Islet precursor cell (in vitro differentiated cells): ENCODE measurements at regions not wholly inside any gene's neighbourhood (a gene's known extent, or its start where the extent isn't known, plus 50 kb on each side); places are given as distances from the start of the nearest gene placed in this dataset.

Source experiments
- DNase-seq: peaks from one replicate; pipeline ENCODE4 v3.0.0-alpha.2; 2018

- DNase-seq = no peak
These were observed 371.9 kb downstream of the BMPER start for GRCh38 chr7:34277016-34277802.

GRCh38 chr7:34277803-34278199 is 372.5 kb downstream of the BMPER start:
- DNase-seq = no peak

DNA sequence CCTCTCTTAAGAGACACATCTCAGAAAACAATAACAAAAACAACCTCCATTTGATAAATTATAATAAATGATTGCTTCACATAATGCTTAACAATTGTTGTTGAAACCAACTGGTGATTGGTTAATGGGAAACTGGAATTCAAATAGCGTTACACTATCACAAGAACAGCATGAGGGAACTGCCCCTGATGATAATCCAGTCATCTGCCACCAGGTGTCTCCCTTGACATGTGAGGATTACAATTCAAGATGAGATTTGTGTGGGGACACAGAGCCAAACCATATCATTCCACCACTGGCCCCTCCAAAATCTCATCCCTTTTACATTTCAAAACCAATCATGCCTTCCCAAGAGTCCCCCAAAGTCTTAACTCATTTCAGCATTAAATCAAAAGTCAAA is 375.9 kb downstream of the BMPER start:
- no peak for DNase-seq

DNA sequence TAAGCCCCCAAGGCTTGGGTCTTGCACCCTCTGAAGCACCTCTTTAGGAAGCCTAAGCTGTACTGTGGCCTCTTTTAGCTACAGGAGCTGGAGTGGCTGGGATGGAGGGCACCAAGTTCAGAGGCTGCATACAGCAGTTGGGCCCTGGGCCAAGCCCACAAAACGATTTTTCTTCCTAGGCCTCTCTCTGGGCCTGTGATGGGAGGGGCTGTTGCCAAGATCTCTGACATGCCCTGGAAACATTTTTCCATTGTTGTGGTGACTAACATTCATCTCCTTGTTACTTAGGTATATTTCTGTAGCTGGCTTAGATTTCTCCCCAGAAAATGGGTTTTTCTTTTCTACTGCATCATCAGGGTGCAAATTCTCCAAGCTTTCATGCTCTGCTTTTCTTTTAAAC is 375.7 kb upstream of the NPSR1 start:
- no peak for DNase-seq

- no peak for DNase-seq
These were observed 361.4 kb upstream of the NPSR1 start for GRCh38 chr7:34296663-34297062.

DNA sequence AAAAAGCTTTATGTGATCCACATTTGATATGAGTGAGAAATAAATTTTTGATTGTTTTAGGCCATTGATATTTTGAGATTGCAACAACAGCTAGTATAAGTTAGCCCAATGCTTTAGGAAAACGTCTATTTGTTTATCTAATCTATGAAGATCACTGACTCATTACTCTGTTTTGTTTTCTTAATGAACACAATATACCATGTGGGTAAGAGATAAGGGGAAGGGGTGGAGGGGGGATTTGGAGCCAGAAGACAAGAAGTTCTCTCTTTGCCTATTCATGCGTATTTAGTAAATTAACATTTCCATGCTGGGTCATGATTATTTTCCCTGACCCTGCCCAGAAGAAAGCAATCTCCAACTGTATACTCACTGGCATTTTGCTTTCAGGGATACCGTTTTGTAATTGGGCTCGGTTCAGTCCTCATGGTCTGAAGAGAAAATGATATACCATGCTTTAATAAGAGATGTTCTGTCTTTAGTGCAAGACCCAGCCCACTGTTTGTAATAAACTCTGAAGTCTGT is 359.5 kb upstream of the NPSR1 start:
- DNase-seq = no peak

DNA sequence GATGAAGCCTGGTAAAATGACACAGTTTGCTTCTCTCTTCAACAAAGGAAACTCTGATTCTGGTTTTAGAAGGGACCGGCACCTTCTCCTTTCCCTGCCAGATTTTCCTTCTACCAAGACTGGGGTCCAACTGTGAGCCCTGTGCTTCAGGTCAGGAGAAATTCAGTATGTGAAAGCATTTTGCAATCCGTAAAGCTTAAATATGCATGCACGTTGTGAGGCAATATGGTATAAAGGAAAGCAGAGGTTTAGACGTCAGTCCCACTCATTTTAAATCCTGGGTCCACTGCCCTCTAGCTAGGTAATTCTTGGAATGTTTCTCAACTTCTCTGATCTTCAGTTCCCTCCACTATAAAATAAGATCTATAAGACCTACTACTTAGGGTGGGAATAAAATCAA is 359.0 kb upstream of the NPSR1 start:
- no peak for DNase-seq

GRCh38 chr7:34307540-34307939 is 350.5 kb upstream of the NPSR1 start:
- DNase-seq = no peak

- no peak for DNase-seq
These were observed 349.4 kb upstream of the NPSR1 start for GRCh38 chr7:34308595-34308994.

DNA sequence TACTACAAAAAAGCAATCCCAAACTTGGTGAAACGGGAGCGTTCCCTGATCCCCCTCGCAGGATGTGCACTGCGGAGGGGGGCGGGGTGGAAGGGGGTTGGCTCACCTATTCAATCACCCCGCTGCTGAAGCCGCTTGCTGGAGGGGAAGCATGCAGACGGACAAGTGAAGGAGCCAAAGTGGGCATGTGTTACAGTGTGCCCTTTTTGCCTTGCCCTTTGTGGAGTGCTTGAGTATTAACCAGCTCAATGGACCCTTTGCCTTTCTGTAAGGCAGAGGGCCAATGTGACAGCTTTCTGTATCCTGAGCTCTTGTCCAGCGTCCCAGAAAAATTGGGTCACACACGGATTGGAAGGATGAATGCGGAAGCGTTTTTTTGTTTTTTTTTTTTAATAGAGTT is 348.9 kb upstream of the NPSR1 start:
- no peak for DNase-seq

GRCh38 chr7:34309584-34309983 is 348.4 kb upstream of the NPSR1 start:
- no peak for DNase-seq

DNA sequence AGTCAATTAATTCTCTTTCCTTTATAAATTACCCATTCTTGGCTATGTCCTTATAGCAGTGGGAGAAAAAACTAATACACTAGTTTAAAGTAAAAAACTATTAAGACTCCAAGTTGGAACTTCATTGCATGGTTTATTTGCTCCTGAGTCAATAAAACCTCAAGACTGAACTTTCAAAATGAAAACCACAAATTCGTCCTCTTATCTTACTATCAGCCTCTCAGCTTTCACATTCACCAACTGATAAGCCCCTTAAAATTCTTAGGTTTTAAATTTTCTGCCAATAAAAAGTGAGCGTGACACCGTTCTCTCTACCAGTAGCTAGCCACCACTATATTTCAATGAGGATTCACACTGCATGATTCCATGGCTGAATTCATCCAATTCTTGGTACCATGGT is 346.4 kb upstream of the NPSR1 start:
- no peak for DNase-seq

GRCh38 chr7:34312624-34313023 is 345.4 kb upstream of the NPSR1 start:
- DNase-seq = no peak

GRCh38 chr7:34313289-34313688 is 344.7 kb upstream of the NPSR1 start:
- DNase-seq = no peak

GRCh38 chr7:34315032-34315431 is 343.0 kb upstream of the NPSR1 start:
- DNase-seq = no peak

GRCh38 chr7:34317039-34317438 is 341.0 kb upstream of the NPSR1 start:
- DNase-seq = no peak

DNA sequence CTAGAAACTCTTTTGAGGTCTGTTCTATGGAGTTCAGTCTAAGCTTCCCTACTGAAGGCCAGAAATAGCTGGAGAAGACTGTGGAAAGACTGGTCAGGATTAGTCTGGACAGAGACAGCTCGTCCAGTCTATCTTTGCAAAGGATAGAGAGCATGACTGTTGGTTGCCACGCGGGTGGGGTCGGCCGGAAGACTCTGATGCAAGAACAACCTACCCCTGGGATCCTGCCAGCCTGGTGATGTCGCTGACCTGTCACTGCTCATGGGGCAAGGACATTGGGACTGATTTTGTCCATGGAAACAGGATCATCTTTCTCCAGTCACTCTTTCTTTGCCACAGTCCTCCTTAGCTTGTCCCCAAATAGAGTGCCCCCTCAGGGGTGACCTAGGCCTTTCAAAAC is 337.6 kb upstream of the NPSR1 start:
- peak; percentile 56 for DNase-seq

DNA sequence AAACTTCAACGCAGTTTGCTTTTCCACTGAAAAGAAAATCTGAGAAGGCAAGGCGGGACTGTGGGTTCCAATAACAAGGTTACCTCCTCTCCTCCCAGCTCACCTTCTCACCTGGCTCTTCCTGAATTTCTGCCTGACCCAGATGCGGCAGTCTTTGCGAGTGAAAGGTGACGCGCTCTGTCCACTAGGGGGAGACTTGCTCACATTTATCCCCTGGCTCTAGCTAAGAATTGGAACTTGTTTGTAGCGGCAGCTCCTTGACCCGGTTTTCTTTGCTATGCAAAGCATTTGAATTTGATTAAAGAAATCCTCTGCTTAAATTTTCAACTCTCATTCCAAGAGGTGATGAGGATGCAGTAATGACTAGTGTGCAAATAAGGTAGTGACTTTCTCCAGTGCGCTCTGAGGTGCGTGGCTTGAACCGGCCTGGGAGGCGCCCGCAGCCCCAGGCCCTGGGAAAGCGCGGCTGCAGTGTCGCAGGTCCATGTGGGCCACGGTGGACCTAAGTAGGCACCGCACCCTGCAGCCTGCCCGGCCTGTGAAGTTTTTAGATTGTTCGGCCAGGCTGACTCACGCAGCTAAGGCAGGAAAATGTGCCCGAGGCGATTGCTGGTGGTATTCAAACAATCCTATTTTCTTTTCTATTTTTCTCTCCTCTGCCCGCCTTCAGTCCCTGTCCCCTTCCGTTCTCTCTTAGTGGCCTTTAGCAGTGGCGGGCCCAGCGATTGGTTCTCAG is 336.9 kb upstream of the NPSR1 start:
- peak; percentile 95 for DNase-seq

DNA sequence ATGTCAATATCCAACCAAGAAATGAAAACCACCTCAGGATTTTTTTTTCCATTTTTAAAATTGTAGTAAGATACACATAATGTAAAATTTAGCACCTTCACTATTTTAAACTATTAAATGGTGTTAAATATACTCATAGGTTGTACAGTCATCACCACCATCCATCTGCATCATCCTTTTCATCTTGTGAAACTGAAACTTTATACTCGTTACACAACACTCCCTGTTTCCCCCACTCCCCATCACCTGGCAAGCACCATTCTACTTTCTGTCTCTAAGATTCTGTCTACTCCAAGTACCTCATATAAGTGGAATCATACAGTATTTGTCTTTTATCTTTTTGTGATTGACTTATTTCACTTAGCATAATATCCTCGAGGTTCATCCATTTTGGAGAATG is 335.2 kb upstream of the NPSR1 start:
- DNase-seq = no peak

- DNase-seq = no peak
These were observed 330.3 kb upstream of the NPSR1 start for GRCh38 chr7:34327681-34328080.

GRCh38 chr7:34330308-34330707 is 327.7 kb upstream of the NPSR1 start:
- no peak for DNase-seq

DNA sequence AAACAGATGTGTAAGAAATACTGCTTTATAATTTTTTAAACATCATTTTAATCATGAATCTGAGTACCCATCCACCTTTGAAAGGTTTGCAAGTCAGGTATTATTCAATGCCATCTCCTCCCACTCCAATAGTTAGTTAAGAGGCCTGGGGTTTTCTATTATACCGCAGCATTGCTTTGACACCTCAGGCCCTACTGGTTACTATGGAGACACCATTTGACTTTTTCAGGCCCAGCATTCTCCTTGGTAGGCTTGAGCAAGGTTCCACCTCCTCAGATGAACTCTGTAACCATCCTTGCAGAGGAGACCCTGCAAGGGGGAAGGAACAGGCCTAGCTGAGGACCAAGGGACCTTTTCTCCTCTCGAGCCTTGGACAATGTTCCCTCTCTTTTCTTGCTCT is 326.9 kb upstream of the NPSR1 start:
- no peak for DNase-seq

GRCh38 chr7:34332006-34332405 is 326.0 kb upstream of the NPSR1 start:
- no peak for DNase-seq

DNA sequence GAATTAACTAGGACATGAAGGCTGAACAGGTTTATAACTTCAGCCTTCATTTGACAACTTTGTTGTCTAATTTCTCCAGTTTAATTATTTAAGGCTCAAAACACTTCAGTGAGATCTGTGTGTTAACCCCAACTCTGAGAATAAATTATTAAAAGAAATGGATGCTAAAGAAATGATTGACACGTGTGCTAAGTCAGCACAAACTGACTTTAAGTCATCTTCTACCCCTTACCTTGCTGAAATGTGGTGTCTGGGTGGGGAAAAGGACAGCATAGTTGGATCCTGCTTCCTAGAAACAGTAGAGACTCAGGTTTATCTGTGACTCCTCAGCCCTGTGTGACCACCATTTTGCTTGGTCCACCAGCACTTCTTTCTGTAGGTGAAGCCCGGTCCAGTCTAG is 324.8 kb upstream of the NPSR1 start:
- DNase-seq = no peak
